Prostate gland (tissue), 2 donors: ENCODE measurements at regions not wholly inside any gene's neighbourhood (a gene's known extent, or its start where the extent isn't known, plus 50 kb on each side); places are given as distances from the start of the nearest gene placed in this dataset.

Experiments used
- CTCF ChIP-seq, 4 experiments: fragments of 200-600 bp in 2 of 4; fragments of 450-650 bp in 2 of 4; sonication (generic) in 2 of 4; IDR thresholded peaks; 1 replicate in 3 of 4; 2 replicates in 1 of 4; pipeline ENCODE4 v1.5.1; 2016 to 2019; ENCODE audit warnings: antibody characterized with exemption in 4 of 4, mild to moderate bottlenecking in 2 of 4, moderate library complexity in 2 of 4
- POLR2A ChIP-seq: fragments of 450-650 bp; IDR thresholded peaks from one replicate; pipeline ENCODE4 v1.6.1; 2016; ENCODE audit warnings: antibody characterized with exemption, mild to moderate bottlenecking
- POLR2AphosphoS5 ChIP-seq: sonication (generic); formaldehyde crosslinking; IDR thresholded peaks from one replicate; pipeline ENCODE4 v1.6.1; 2017; ENCODE audit warnings: antibody characterized with exemption

GRCh38 chr4:57465321-57466056 is 355.3 kb upstream of the IGFBP7 start:
- TF ChIP-seq CTCF (IDR thresholded peaks at IDR 0.05) (no peak), POLR2AphosphoS5 (no peak), POLR2A (no peak)
